ENCODE measurements at regions not wholly inside any gene's neighbourhood (a gene's known extent, or its start where the extent isn't known, plus 50 kb on each side); places are given as distances from the start of the nearest gene placed in this dataset.

- TF ChIP-seq CREB1 (IDR thresholded peaks at IDR 0.05; ENCODE audit: low read depth): no peak
- no peak for TF ChIP-seq RAD21 (IDR thresholded peaks at IDR 0.05; ENCODE audit: low read depth)
- no peak for TF ChIP-seq REST (IDR thresholded peaks at IDR 0.05; ENCODE audit: low read depth)
- TF ChIP-seq EP300 (IDR thresholded peaks at IDR 0.05; ENCODE audit: borderline replicate concordance): no peak
- TF ChIP-seq TEAD4 (IDR thresholded peaks at IDR 0.05): no peak
- TF ChIP-seq TAF1 (IDR thresholded peaks at IDR 0.05; ENCODE audit: low read depth): no peak
- no peak for TF ChIP-seq EGR1 (IDR thresholded peaks at IDR 0.05)
- no peak for TF ChIP-seq ZBTB7A (IDR thresholded peaks at IDR 0.05; ENCODE audit: low read depth)
- TF ChIP-seq TCF12 (IDR thresholded peaks at IDR 0.05; ENCODE audit: low read depth): no peak
- no peak for TF ChIP-seq FOXM1 (IDR thresholded peaks at IDR 0.05; ENCODE audit: borderline replicate concordance, low read depth)
- TF ChIP-seq CEBPB (IDR thresholded peaks at IDR 0.05): no peak
- TF ChIP-seq MAX (IDR thresholded peaks at IDR 0.05): no peak
- TF ChIP-seq YY1 (IDR thresholded peaks at IDR 0.05; ENCODE audit: low read depth): no peak
- TF ChIP-seq NFIC (IDR thresholded peaks at IDR 0.05): no peak
- no peak for TF ChIP-seq USF1 (IDR thresholded peaks at IDR 0.05)
Observed at GRCh38 chr2:193590831-193591230, 1396.1 kb upstream of the TMEFF2 start.

- TF ChIP-seq RAD21 (IDR thresholded peaks at IDR 0.05; ENCODE audit: low read depth): peak; percentile 66
- TF ChIP-seq TAF1 (IDR thresholded peaks at IDR 0.05; ENCODE audit: low read depth): no peak
- no peak for TF ChIP-seq ZBTB7A (IDR thresholded peaks at IDR 0.05; ENCODE audit: low read depth)
- no peak for TF ChIP-seq EGR1 (IDR thresholded peaks at IDR 0.05)
Observed at GRCh38 chr2:193584522-193584938, 1389.8 kb upstream of the TMEFF2 start.

GRCh38 chr2:193583638-193584400, 1389.1 kb upstream of the TMEFF2 start:
- TF ChIP-seq RAD21 (IDR thresholded peaks at IDR 0.05; ENCODE audit: low read depth): peak; percentile 53
- no peak for TF ChIP-seq ZBTB7A (IDR thresholded peaks at IDR 0.05; ENCODE audit: low read depth)

- TF ChIP-seq TCF12 (IDR thresholded peaks at IDR 0.05; ENCODE audit: low read depth) (no peak), YY1 (IDR thresholded peaks at IDR 0.05; ENCODE audit: low read depth) (no peak), EP300 (IDR thresholded peaks at IDR 0.05; ENCODE audit: borderline replicate concordance) (no peak), TAF1 (IDR thresholded peaks at IDR 0.05; ENCODE audit: low read depth) (no peak), REST (IDR thresholded peaks at IDR 0.05; ENCODE audit: low read depth) (no peak), CEBPB (IDR thresholded peaks at IDR 0.05) (no peak), ZBTB7A (IDR thresholded peaks at IDR 0.05; ENCODE audit: low read depth) (no peak), CREB1 (IDR thresholded peaks at IDR 0.05; ENCODE audit: low read depth) (no peak), USF1 (IDR thresholded peaks at IDR 0.05) (no peak), MAX (IDR thresholded peaks at IDR 0.05) (no peak)
Observed at GRCh38 chr2:193581807-193582206, 1387.1 kb upstream of the TMEFF2 start.

- TF ChIP-seq CEBPB (IDR thresholded peaks at IDR 0.05) (no peak), MAX (IDR thresholded peaks at IDR 0.05) (no peak), TAF1 (IDR thresholded peaks at IDR 0.05; ENCODE audit: low read depth) (no peak), CREB1 (IDR thresholded peaks at IDR 0.05; ENCODE audit: low read depth) (no peak), EP300 (IDR thresholded peaks at IDR 0.05; ENCODE audit: borderline replicate concordance) (no peak), USF1 (IDR thresholded peaks at IDR 0.05) (no peak), ZBTB7A (IDR thresholded peaks at IDR 0.05; ENCODE audit: low read depth) (no peak), REST (IDR thresholded peaks at IDR 0.05; ENCODE audit: low read depth) (no peak), FOXM1 (IDR thresholded peaks at IDR 0.05; ENCODE audit: borderline replicate concordance, low read depth) (no peak), TCF12 (IDR thresholded peaks at IDR 0.05; ENCODE audit: low read depth) (no peak), TEAD4 (IDR thresholded peaks at IDR 0.05) (no peak), EGR1 (IDR thresholded peaks at IDR 0.05) (no peak), NFIC (IDR thresholded peaks at IDR 0.05) (no peak)
Observed at GRCh38 chr2:193580176-193580950, 1385.6 kb upstream of the TMEFF2 start.
